GM19372 (cell line): ENCODE measurements at regions not wholly inside any gene's neighbourhood (a gene's known extent, or its start where the extent isn't known, plus 50 kb on each side); places are given as distances from the start of the nearest gene placed in this dataset.

Source experiments
- ATAC-seq: cut with Tn5 transposase; IDR thresholded peaks from one replicate; pipeline ENCODE4 v1.9.1; 2021; ENCODE audit warnings: mild to moderate bottlenecking, low read depth, moderate library complexity; ENCODE audit not compliant: unreplicated experiment

DNA sequence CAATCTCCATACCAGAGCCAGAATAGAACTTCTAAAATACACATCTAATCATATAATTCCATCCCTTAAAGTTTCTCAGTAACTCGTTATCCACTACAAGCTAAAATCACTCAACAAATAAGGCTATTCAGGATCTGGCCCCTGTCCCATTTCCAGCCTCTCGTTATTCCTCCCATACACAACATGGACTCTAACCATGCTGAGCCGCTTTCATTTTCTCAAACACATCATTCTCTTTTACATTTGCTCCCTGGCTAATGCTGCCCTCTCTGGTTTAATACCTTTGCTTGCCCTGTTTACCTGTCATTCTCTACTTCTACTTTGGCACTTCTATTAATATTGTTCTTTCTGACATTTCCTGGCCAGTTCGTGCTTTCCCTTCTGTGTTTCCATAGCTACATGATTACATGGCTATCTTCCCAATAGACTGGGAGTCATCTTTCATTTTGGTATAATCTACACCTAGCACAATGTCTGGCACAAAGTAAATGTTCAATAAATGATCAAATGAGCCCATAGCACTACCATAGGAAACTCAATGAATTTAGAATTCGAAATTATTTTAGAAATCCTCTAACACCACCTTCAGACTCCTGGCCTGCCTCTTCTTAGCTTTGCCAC lies 163.6 kb upstream of the VRK2 start:
- no peak for ATAC-seq

DNA sequence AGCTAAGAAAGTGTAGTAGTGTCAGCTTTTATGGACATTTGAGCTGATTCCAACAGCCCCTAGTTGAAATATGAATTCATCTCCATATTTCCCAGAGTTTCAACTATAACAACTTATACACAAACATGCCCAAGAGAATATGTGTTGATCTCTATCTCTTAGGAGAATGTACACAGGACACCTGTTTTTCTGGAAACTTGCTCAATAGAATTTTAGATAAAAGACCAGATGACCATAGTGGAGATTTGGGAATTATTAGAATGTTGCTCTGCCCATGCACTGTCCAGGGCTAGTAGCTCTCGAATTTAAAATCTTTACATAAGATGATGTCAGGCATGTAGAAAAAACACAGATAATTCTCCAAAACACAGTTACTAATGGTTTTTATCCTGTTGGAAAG lies 162.3 kb upstream of the VRK2 start:
- no peak for ATAC-seq

- no peak for ATAC-seq
Measured at GRCh38 chr2:57885742-57886141, 160.9 kb upstream of the VRK2 start.

- no peak for ATAC-seq
Measured at GRCh38 chr2:57886161-57886786, 160.3 kb upstream of the VRK2 start.

- no peak for ATAC-seq
Measured at GRCh38 chr2:57888463-57888862, 158.1 kb upstream of the VRK2 start.

- ATAC-seq: no peak
Measured at GRCh38 chr2:57890464-57890863, 156.1 kb upstream of the VRK2 start.

- no peak for ATAC-seq
Measured at GRCh38 chr2:57891086-57891712, 155.4 kb upstream of the VRK2 start.

DNA sequence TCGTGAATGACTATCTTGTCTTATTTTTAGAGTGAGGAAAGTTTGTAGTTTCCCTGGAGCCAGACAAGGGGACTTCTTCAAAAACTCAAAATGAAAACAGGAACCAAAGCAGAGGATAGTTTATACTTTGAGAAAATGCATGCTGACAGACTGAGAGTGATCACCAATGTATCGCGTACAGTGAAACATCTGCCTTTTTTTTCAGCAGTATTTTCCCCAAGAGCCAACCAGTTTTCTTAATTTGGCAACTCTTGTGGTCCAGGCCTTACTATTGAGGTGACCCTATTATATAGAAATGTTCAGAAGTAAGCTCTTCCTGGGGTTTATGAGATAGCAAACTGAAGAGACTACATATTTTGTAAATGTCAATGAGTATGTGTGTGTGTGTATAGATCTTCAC lies 153.7 kb upstream of the VRK2 start:
- peak; percentile 76 for ATAC-seq

- ATAC-seq: no peak
Measured at GRCh38 chr2:57893347-57893746, 153.3 kb upstream of the VRK2 start.

GRCh38 chr2:57893786-57894185 lies 152.8 kb upstream of the VRK2 start:
- ATAC-seq: no peak

- ATAC-seq: no peak
Measured at GRCh38 chr2:57894381-57894780, 152.2 kb upstream of the VRK2 start.

GRCh38 chr2:57897920-57898319 lies 148.7 kb upstream of the VRK2 start:
- no peak for ATAC-seq

GRCh38 chr2:57899898-57900297 lies 146.7 kb upstream of the VRK2 start:
- no peak for ATAC-seq

GRCh38 chr2:57902578-57902977 lies 144.0 kb upstream of the VRK2 start:
- ATAC-seq: no peak

DNA sequence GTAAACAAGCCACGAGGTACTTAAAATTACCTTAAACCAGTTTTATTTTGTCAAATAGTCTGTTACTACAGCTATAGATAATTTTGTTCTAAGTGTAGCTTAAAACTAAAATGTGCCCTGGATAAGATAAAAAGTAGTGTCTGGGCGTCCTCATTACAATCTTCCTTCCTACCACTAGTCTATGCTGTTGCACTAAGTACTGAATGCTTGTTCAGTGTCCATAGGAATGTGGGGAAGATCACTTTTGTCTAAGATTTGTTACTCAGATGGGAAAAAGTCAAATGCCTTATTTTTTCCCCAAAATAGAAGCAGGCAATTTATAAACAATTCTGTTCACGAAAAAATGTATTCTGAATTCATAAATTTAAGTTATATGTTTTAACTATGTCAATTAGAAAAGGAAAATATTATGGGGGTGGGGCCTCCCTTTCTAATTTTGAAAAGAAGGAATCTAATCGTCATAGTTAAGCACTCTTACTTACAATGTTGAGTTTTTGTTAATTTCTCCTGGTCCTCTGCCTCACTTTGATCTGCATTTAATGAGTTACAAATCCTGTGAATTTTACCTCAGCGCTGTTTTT lies 140.4 kb upstream of the VRK2 start:
- ATAC-seq: peak; percentile 62

GRCh38 chr2:57907411-57907810 lies 139.2 kb upstream of the VRK2 start:
- ATAC-seq: no peak

DNA sequence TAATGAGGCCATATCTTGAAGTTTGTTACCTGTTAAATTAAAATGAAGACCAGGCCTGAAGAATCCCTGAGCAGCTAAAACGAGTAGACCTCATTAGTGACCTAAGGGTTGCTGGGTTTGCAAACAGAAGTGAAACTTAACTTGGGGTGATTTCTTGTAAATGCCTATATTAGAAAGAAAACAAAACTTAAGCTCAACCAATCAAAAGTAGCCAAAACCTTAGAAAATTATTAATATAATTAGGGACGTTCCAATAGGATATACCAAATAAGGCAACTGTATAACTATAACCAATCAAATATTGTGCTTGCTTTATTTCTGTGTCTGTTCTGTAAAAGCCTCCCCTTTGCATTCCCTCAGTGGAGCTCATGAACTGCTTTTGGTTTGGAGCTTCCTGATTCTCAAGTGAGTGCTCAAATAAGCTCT lies 137.9 kb upstream of the VRK2 start:
- peak; percentile 72 for ATAC-seq

- ATAC-seq: no peak
Measured at GRCh38 chr2:57918126-57918525, 128.5 kb upstream of the VRK2 start.

GRCh38 chr2:57920342-57920939 lies 126.2 kb upstream of the VRK2 start:
- ATAC-seq: no peak

GRCh38 chr2:57934659-57935058 lies 111.9 kb upstream of the VRK2 start:
- no peak for ATAC-seq

- ATAC-seq: no peak
Measured at GRCh38 chr2:57936216-57936615, 110.4 kb upstream of the VRK2 start.
